Epithelial cell of esophagus (primary cell): ENCODE measurements at regions not wholly inside any gene's neighbourhood (a gene's known extent, or its start where the extent isn't known, plus 50 kb on each side); places are given as distances from the start of the nearest gene placed in this dataset.

Source experiments
- DNase-seq: peaks from one replicate; pipeline ENCODE4 v3.0.0; 2010; ENCODE audit warnings: low read depth
- H3K4me3 ChIP-seq: 2 replicates; pipeline ENCODE4 v1.5.1; 2011; ENCODE audit warnings: mild to moderate bottlenecking, low read length, control low read depth
- TF ChIP-seq, protein P1 (sequence below): IDR thresholded peaks from 2 replicates; pipeline ENCODE4 v1.5.1; 2011; ENCODE audit warnings: low read depth, mild to moderate bottlenecking, low read length, control low read depth, inconsistent platforms; ENCODE audit not compliant: insufficient read depth; ENCODE audit errors: missing control alignments

DNA sequence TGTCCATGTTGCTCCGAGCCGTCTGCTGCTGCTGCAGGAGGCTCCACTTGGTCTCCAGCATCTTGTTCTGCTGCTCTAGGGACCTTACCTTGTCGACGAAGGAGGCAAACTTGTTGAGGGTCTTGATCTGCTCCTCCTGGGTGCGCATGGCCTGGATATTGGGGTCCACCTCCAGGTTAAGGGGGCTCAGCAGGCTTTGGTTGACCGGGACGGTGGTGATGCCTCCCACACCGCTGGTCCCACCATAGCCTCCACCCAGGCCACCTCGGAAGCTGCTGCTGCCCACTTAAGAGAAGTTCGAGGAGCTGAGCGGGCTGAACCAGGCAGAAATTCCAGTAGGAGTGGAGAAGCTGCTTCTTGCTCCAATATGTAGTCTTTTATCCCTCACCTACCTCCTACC, 180.7 kb upstream of the SYNPR start:
- TF ChIP-seq, protein P1, sequence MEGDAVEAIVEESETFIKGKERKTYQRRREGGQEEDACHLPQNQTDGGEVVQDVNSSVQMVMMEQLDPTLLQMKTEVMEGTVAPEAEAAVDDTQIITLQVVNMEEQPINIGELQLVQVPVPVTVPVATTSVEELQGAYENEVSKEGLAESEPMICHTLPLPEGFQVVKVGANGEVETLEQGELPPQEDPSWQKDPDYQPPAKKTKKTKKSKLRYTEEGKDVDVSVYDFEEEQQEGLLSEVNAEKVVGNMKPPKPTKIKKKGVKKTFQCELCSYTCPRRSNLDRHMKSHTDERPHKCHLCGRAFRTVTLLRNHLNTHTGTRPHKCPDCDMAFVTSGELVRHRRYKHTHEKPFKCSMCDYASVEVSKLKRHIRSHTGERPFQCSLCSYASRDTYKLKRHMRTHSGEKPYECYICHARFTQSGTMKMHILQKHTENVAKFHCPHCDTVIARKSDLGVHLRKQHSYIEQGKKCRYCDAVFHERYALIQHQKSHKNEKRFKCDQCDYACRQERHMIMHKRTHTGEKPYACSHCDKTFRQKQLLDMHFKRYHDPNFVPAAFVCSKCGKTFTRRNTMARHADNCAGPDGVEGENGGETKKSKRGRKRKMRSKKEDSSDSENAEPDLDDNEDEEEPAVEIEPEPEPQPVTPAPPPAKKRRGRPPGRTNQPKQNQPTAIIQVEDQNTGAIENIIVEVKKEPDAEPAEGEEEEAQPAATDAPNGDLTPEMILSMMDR: no peak
- H3K4me3 ChIP-seq: no peak overlapping the region
- no peak for DNase-seq

- TF ChIP-seq, protein P1: no peak
- H3K4me3 ChIP-seq: no peak overlapping the region
- DNase-seq: no peak
Measured at GRCh38 chr3:63116922-63117321, 161.2 kb upstream of the SYNPR start.

DNA sequence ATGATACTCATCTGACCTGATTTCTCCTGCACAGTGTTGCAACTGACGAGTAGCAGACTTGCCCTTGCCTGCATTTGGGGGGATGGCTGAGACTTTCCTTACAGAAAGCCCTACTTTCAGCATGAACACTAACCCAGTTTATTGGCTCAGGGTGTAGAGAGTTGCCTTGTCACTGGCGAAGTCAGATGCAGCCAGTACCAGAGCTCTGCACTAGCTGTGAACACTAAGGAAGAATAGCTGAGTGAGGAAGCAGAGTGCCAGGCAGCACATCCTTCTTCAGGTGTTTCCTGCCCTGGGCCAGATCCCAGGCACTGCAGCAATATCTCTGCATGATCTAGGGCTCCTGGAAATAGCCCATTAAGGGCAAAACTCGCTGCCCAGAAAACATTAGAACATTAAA, 154.0 kb upstream of the SYNPR start:
- H3K4me3 ChIP-seq: no peak overlapping the region
- DNase-seq: no peak
- TF ChIP-seq, protein P1: no peak

DNA sequence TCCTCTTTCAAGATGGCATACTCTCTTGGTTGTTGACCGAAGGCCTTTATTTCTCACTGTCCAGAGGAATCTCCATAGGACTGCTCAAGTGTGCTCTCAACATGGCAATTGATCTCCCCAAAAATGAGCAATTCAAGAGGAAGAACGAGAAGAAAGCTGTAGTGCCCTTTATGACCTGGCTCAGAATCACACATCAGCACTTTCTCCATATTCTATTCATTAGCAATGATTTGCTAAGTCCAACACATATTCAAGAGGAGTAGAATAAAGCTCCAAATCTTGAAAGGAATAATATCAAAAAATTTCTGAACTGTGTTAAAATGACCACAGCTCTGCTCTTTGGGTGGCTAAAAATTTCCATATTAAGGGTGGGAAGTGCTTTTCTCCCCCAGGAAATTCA, 151.6 kb upstream of the SYNPR start:
- TF ChIP-seq, protein P1: no peak
- H3K4me3 ChIP-seq: no peak overlapping the region
- no peak for DNase-seq

- DNase-seq: no peak
- no peak overlapping the region for H3K4me3 ChIP-seq
- TF ChIP-seq, protein P1: no peak
Measured at GRCh38 chr3:63128380-63128779, 149.7 kb upstream of the SYNPR start.

GRCh38 chr3:63130625-63131024, 147.5 kb upstream of the SYNPR start:
- no peak for DNase-seq
- no peak overlapping the region for H3K4me3 ChIP-seq
- TF ChIP-seq, protein P1: no peak

DNA sequence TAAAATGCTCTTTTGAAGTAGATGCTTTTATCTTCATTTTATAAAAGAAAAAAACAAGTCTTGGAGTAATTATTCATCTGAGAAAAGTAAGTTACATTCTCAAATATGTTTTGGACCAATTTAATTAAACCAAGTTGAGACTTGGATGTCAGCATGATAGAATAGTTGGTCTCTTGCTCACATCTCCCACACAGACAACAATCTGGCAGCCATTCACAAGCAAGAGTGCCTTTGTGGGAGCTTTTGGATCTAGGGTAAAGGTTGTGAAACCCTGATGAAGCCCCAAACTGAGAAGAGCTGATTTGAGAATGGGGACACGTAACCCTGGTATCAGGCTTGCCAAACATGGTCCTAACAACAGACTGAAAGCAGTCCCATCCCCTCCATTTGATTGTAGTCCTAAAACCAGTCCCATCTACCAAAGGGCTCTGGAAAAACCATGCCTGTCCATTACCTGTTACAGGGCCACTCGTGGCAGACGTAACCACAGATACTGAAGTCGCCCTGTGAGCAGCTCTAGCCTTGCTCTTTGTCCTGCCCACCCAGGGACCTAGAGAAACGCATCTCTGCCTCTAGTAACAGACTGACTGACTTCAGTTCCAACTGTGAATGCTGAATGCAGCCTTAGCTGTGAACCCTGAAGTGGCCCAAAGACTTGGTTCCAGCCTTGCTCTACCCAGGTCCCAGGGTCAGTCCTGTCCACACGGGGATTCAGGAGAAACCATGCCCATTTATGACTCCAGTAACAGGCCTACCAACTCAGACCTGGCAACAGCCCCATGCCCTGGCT, 145.5 kb upstream of the SYNPR start:
- TF ChIP-seq, protein P1: no peak
- no peak overlapping the region for H3K4me3 ChIP-seq
- no peak for DNase-seq
